GM12892 (cell line): ENCODE measurements at regions not wholly inside any gene's neighbourhood (a gene's known extent, or its start where the extent isn't known, plus 50 kb on each side); places are given as distances from the start of the nearest gene placed in this dataset.

Source experiments
- DNase-seq: peaks from one replicate; pipeline ENCODE4 v3.0.0; 2011; ENCODE audit not compliant: insufficient read length
- FAIRE-seq: peaks from 2 replicates; lab custom pipeline; 2011; peaks lifted over from hg19 to GRCh38; lab: Jason Lieb, UNC
- POLR2A ChIP-seq: IDR thresholded peaks from 2 replicates; pipeline ENCODE4 v1.6.1; 2011; ENCODE audit warnings: low read depth, low read length, control low read depth
- POLR2AphosphoS5 ChIP-seq: IDR thresholded peaks from 2 replicates; pipeline ENCODE4 v1.6.1; 2011; ENCODE audit warnings: low read depth, low read length, control low read depth
- TAF1 ChIP-seq: IDR thresholded peaks from 2 replicates; pipeline ENCODE4 v1.6.1; 2011; ENCODE audit warnings: low read depth, mild to moderate bottlenecking, control low read depth, low read length, borderline replicate concordance

DNA sequence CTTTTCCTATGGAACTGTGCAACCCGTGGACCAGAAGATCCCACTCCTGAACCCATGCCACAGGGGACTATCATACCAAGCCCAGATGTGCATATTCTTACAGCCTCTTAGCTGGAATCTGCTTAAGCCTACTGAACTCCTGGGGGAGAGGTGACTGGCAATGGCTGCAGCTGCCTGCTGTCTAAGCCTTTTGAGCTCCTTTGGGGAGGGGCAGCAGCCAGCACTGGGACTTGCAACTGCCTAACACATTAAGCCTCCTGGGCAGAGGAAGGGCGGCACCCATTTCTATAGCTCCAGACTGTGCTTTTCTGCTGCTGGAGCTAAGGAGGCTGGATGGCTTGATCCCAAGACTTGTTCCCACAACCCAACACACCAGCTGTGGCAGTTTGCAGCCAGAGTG is 117.9 kb upstream of the VEGFC start:
- no peak for TF ChIP-seq POLR2AphosphoS5
- no peak for TF ChIP-seq POLR2A
- no peak for TF ChIP-seq TAF1
- DNase-seq, result no peak
- no peak for FAIRE-seq

DNA sequence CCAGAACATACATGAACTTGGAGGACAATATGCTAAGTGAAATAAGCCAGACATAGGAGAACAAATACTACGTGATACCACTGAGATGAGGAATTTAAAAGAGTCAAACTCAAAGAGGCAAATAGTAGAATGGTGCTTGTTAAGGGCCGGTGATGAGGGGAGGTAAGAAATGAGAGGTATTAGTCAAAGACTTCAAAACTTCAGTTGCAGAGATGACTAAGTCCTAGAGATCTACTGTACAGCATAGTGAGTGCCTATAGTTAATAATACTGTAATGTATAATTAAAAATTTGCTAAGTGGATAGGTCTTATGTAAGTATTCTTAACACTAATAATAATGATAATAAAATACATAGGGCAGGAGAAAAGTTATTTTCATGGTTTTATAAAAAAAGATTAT is 126.9 kb upstream of the VEGFC start:
- no peak for FAIRE-seq
- no peak for DNase-seq
- TF ChIP-seq POLR2AphosphoS5, result no peak
- TF ChIP-seq TAF1, result no peak
- TF ChIP-seq POLR2A, result no peak

DNA sequence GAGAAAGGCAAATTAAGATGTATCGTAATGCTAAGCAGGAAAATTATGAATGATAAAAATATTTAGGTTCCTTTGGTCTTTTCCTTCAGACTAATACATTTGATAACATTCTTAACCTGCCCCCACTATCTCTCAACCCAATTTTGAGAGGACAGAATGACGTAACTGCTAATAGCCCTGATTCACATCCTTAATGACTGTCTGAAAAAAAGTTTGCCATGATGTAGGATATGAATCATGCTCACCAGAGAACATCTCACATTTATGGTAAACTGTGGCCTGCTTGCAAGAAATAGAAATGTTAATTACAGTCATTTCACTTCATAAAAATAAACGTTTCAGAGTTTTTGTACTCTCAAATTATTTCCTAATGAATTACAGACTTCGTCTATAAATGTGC is 128.0 kb upstream of the VEGFC start:
- no peak for DNase-seq
- no peak for TF ChIP-seq POLR2AphosphoS5
- no peak for TF ChIP-seq TAF1
- no peak for TF ChIP-seq POLR2A
- no peak for FAIRE-seq

DNA sequence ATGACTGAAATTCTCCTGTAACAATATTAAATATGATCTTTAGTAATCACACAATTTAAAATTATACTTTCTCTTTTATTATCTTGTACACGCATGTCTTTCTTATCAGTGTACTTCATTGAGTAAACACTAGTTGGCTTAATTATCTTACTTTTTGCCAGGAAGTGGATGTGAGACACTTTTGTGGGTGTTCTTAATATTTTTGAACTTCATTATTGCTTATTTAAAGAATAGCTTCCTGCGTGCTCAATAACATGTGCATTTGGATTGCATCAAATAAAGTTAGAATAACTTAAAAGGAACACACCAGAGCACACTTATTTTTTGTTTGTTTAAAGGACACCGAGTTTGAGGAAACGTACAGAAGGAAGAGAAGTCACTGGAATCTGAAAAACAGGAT is 128.5 kb upstream of the VEGFC start:
- no peak for TF ChIP-seq POLR2A
- TF ChIP-seq POLR2AphosphoS5, result no peak
- no peak for TF ChIP-seq TAF1
- no peak for FAIRE-seq
- no peak for DNase-seq

DNA sequence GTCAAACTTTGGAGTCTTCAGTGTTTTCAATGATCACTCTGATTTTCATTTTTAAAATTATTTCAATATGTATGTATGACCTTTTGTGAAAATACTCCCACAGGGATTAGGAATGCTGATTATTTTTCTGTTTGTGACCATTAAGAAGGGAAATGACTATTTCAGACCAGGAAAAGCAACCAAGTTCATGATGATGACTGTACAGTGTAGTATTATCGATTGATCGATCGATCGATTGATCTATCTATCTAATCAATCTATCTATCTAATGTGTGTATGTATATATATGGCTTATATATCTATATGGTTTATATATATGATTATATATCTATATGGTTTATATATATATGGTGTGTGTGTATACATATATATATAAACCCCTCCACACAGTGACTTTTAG is 131.5 kb upstream of the VEGFC start:
- FAIRE-seq, result no peak
- TF ChIP-seq POLR2A (no peak), TAF1 (no peak), POLR2AphosphoS5 (no peak)
- DNase-seq, result no peak

DNA sequence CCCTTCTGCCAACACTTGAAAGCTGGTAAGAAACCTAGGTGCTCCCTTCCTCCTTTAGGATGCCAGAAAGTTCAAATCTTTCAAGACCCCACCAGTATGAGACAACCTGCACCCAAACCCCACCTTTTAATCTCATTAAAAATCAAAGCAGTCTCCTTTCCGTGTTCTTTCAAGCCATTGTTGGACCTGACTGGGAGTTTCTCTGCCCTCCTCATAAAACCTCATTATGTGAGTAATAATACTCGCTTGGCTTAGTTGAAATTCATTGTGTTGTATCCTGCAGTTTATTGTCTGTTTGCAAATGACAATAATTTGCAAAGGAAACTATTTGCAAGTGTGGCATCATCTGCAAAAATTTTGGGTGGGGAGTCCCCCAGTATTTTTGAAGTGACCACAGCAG is 133.2 kb upstream of the VEGFC start:
- DNase-seq, result no peak
- TF ChIP-seq TAF1, result no peak
- TF ChIP-seq POLR2AphosphoS5, result no peak
- TF ChIP-seq POLR2A, result no peak
- no peak for FAIRE-seq

DNA sequence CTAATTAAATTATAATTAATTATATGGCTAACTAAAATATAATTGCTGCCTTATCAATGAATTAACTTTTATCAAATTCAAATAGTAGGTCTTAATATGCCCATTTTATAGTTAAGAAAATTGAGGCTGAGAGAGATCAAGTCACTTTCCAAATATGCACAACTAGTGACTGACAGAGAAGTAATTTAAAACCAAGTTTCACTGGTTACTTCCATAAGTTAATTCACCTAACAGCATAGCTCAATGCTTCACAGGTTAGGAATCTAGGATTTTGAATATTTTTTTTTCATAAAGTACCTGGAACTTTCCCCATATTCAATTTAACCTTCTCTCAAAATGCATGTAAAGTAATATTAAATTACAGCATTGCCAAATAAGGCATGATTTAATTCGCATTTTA is 134.4 kb upstream of the VEGFC start:
- DNase-seq (no peak), FAIRE-seq (no peak)
- no peak for TF ChIP-seq TAF1
- TF ChIP-seq POLR2A, result no peak
- TF ChIP-seq POLR2AphosphoS5, result no peak

DNA sequence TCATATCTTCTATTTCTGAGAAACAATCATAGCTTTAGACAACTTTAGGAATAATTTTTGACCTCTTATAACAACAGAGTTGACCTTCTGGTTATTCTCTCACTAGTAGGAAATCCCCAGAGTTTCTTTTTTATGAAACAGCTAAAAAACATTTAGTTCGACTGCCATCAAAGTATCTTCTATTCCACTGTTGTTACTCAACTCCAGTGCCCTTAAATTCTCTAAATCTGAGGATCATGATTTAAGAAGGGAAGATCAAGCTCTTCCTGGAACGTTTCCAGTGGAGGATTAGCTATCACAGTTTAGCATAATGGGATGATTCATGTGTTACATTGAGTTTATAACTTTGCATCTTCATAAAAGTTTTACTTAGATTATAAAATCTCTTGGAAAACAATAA is 134.9 kb upstream of the VEGFC start:
- FAIRE-seq, result no peak
- no peak for DNase-seq

DNA sequence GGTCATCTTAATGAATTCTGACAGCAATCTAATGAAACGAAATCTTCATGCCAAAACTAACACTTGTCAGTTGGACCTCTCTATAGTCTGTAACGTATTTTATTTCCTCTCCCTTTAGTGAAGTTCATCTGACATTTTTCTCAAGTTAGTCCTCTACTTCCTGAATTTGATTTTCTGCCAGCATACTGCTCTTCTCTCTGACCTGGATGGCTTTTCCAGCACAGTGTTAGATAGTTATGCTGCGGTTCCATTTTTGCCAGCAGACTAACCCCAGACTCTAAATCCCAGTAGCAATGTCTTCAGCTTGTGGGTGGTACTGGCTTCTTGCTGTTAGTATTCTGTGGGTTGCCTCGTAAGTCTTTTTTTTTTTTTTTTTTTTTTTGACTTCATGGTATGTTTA is 146.7 kb upstream of the VEGFC start:
- FAIRE-seq (no peak), DNase-seq (no peak)
- TF ChIP-seq POLR2A (no peak), TAF1 (no peak), POLR2AphosphoS5 (no peak)

More for the DNA sequence above, 134.9 kb upstream of the VEGFC start:
- no peak for TF ChIP-seq POLR2AphosphoS5
- TF ChIP-seq TAF1, result no peak
- no peak for TF ChIP-seq POLR2A

DNA sequence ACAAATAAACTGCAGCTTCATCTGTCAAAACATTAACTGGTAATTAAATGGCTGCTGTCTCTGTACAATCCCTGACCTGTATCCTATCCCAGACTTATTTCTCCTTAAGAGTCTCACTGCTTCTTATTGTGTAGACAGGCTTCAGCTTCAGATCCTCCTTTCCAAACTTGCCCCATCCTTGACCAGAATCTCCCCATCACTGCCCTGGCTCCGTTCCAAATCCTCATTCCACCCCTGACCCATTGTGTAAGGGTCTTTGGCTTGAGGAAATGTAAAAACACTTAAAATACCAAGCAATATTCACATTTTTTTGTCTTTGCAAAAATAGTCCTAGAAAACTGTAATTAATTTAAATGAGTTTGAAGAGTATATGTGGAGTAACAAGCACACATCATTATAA is 152.6 kb upstream of the VEGFC start:
- no peak for DNase-seq
- TF ChIP-seq POLR2A, result no peak
- no peak for TF ChIP-seq POLR2AphosphoS5
- TF ChIP-seq TAF1, result no peak
- no peak for FAIRE-seq

DNA sequence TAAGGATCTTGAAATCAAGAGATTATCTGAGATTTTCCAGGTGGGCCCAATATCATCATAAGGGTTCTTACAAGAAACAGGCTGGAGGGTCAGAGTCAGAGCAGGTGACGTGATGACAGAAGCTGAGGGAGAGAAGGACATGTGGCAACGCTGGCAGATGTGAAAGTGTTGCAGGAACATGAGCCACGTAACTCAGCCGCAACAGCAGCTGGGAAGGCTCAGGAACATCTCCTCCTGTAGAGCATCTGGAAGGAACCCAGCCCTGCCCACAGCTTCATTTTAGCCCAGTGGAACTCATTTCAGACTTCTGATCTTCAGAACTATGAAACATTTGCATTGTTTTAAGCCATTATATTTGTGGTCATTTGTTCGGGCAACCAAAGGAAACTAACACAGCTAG is 156.3 kb upstream of the VEGFC start:
- TF ChIP-seq POLR2A, result no peak
- no peak for TF ChIP-seq POLR2AphosphoS5
- TF ChIP-seq TAF1, result no peak
- FAIRE-seq (no peak), DNase-seq (no peak)

DNA sequence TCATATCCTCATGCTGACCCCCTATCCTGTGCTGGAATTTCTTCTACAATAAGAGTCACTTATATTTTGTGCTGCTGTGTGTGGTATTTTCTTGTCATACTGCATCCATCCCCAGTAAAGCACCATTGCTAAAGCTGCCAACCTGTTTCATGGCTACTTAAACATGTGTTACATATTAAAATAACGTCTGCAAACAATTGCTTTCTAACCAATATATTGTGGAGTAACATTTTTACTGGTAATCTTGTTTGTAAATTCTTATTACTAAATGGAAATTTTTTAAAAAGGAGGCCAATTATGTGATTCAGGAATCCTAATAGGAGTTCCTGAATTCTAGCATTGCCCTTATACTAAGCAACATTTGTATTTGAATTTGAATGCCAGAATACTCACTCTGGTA is 160.3 kb upstream of the VEGFC start:
- no peak for FAIRE-seq

DNA sequence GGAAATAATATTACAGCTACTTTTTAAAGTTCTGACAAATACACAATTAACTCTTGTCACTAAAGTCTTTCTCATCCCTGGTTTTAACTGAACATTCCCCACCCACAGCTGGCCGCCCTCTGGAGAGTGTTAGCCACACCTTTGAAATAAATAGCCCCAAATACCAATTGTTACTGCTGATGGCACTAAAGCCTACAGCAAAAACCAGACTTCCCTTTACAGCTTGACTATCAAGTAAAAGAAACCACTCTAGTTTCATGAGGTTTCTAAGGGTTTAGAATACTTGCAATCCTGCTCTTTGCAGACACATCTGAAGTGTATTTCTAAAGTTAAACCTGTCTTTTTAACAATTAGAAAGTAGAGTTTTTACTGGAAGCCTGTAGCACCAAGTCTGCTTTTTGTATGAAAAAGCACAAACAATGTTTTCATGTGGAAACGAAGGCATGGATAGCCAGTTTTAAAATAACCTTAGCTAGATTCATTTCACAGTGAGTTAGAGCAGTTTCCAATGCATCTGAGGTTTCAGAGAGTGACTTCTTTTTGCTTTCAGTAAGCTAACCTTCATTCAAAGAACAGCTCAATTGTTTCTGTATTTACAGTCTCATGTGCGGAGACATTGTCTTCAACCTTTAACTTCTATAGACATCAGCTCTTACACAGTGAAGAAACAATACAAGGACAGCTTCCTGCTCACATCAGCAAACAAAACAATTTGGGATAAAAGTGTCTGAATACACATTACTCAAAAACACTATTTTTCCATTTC is 164.8 kb upstream of the VEGFC start:
- DNase-seq (no peak), FAIRE-seq (no peak)
- TF ChIP-seq POLR2A (no peak), TAF1 (no peak), POLR2AphosphoS5 (no peak)

More for the DNA sequence above, 160.3 kb upstream of the VEGFC start:
- TF ChIP-seq TAF1, result no peak
- no peak for DNase-seq
